ENCODE measurements at regions not wholly inside any gene's neighbourhood (a gene's known extent, or its start where the extent isn't known, plus 50 kb on each side); places are given as distances from the start of the nearest gene placed in this dataset.

- no peak for TF ChIP-seq ARNT (IDR thresholded peaks at IDR 0.05)
- no peak for TF ChIP-seq ELF4 (IDR thresholded peaks at IDR 0.05)
- no peak for TF ChIP-seq SP1 (IDR thresholded peaks at IDR 0.05)
Observed at GRCh38 chr10:6364893-6365292, 162.2 kb downstream of the PFKFB3 start.

All from HEK293T (cell line).